Panc1 (cell line): ENCODE measurements at regions not wholly inside any gene's neighbourhood (a gene's known extent, or its start where the extent isn't known, plus 50 kb on each side); places are given as distances from the start of the nearest gene placed in this dataset.

Experiments used
- ATAC-seq: fragments of 200-7000 bp; cut with Tn5 transposase; 2 replicates; pipeline ENCODE4 v1.9.1; 2020; ENCODE audit warnings: mild to moderate bottlenecking, moderate library complexity
- BruUV-seq: library from RNA; stranded (reverse); fragments of 400-500 nt; replicated peaks from 2 replicates; lab custom pipeline; 2021; lab: Mats Ljungman, UMichigan
- CTCF ChIA-PET: fragments of 300-600 bp; sonication (Branson Sonifier 250); formaldehyde crosslinking; loops from one replicate; lab custom pipeline; 2022; ENCODE audit warnings: antibody characterized with exemption; lab: Charles Lee
- POLR2A ChIA-PET: fragments of 300-600 bp; sonication (Branson Sonifier 250); formaldehyde crosslinking; loops from one replicate; lab custom pipeline; 2022; ENCODE audit warnings: antibody characterized with exemption; lab: Charles Lee
- DNase-seq: peaks from one replicate; pipeline ENCODE4 v3.0.0-alpha.2; 2010; ENCODE audit warnings: low read depth, low spot score
- H3K27ac ChIP-seq: 2 replicates; pipeline ENCODE4 v1.5.1; 2011; ENCODE audit warnings: mild to moderate bottlenecking, low read length, inconsistent platforms
- H3K27me3 ChIP-seq: fragments of 200-500 bp; sonication (Bioruptor generic); 2 replicates; pipeline ENCODE4 v1.6.0; 2014; ENCODE audit warnings: low read length, inconsistent platforms; ENCODE audit not compliant: control insufficient read depth, insufficient read depth
- H3K36me3 ChIP-seq: fragments of 200-500 bp; sonication (Bioruptor generic); 2 replicates; pipeline ENCODE4 v1.5.1; 2014; ENCODE audit warnings: inconsistent platforms, mild to moderate bottlenecking, low read length, moderate library complexity; ENCODE audit not compliant: control insufficient read depth, insufficient read depth
- H3K4me1 ChIP-seq: 2 replicates; pipeline ENCODE4 v1.5.1; 2011; ENCODE audit warnings: inconsistent platforms, mild to moderate bottlenecking, low read length, moderate library complexity; ENCODE audit not compliant: control insufficient read depth, insufficient read depth
- H3K4me3 ChIP-seq, 2 experiments: 2 replicates each; pipeline ENCODE4 v1.5.1; 2011 to 2012; ENCODE audit warnings: low read depth in 2 of 2, low read length in 2 of 2, mild to moderate bottlenecking in 2 of 2, inconsistent platforms in 1 of 2, moderate library complexity in 1 of 2
- H3K9me3 ChIP-seq: fragments of 200-500 bp; sonication (Bioruptor generic); 2 replicates; pipeline ENCODE4 v1.5.1; 2014; ENCODE audit warnings: low read depth, mild to moderate bottlenecking, inconsistent platforms, low read length, moderate library complexity; ENCODE audit not compliant: control insufficient read depth, insufficient read depth
- POLR2AphosphoS5 ChIP-seq: IDR thresholded peaks from 2 replicates; pipeline ENCODE4 v1.6.1; 2012; ENCODE audit warnings: mild to moderate bottlenecking, low read depth, low read length, moderate library complexity
- SIN3A ChIP-seq: IDR thresholded peaks from 2 replicates; pipeline ENCODE4 v1.6.1; 2012; ENCODE audit warnings: low read depth, mild to moderate bottlenecking, low read length, moderate library complexity, borderline replicate concordance; ENCODE audit not compliant: insufficient read depth
- TCF7L2 ChIP-seq: IDR thresholded peaks from 2 replicates; pipeline ENCODE4 v1.6.1; 2011; ENCODE audit warnings: mild to moderate bottlenecking, low read depth, low read length, inconsistent platforms
- in situ Hi-C: cut with HindIII; loops from 2 replicates; pipeline ENCODE4 v1.10.0; 2016; ENCODE audit warnings: low sequenced_read_pairs, low pct_unique_long_range_greater_than_20kb
- intact Hi-C: fragments of 100-400 bp; cut with micrococcal nuclease; formaldehyde crosslinking; loops from one replicate; pipeline ENCODE4 v1.10.0; 2022; ENCODE audit not compliant: unreplicated experiment
- TF ChIP-seq, protein P1 (sequence below), 2 experiments: IDR thresholded peaks; 2 replicates each; pipeline ENCODE4 v1.6.1; 2011 to 2012; ENCODE audit warnings: low read depth in 2 of 2, control low read depth in 1 of 2, low read length in 1 of 2, mild to moderate bottlenecking in 1 of 2, moderate library complexity in 1 of 2; ENCODE audit not compliant: insufficient read depth in 1 of 2
- TF ChIP-seq, protein P2 (sequence below): fragments of 450-650 bp; IDR thresholded peaks from 2 replicates; pipeline ENCODE4 v1.5.1; 2017; ENCODE audit warnings: mild to moderate bottlenecking

GRCh38 chr2:241946306-241947003 is 76.9 kb downstream of the RTP5 start:
- no peaks in the 10 kb centered on the region for H3K27me3 ChIP-seq
- in situ Hi-C loops, result no loop called here
- H3K27ac ChIP-seq, result no peak overlapping the region
- H3K9me3 ChIP-seq, result no peaks in the 10 kb centered on the region
- no peak for TF ChIP-seq SIN3A
- no peak for TF ChIP-seq TCF7L2
- ChIA-PET POLR2A (no interaction called here), CTCF (no interaction called here)
- H3K4me1 ChIP-seq, result peaks cover 5% of the 10 kb centered on the region
- ATAC-seq (no peak), DNase-seq (no peak)
- intact Hi-C loops, result no loop called here
- no TSS peak for BruUV-seq
- no peaks in the 10 kb centered on the region for H3K36me3 ChIP-seq
- H3K4me3 ChIP-seq, result no peak overlapping the region

GRCh38 chr2:241947004-241947350 is 77.4 kb downstream of the RTP5 start:
- POLR2A ChIA-PET, result no interaction called here
- TF ChIP-seq, protein P1, sequence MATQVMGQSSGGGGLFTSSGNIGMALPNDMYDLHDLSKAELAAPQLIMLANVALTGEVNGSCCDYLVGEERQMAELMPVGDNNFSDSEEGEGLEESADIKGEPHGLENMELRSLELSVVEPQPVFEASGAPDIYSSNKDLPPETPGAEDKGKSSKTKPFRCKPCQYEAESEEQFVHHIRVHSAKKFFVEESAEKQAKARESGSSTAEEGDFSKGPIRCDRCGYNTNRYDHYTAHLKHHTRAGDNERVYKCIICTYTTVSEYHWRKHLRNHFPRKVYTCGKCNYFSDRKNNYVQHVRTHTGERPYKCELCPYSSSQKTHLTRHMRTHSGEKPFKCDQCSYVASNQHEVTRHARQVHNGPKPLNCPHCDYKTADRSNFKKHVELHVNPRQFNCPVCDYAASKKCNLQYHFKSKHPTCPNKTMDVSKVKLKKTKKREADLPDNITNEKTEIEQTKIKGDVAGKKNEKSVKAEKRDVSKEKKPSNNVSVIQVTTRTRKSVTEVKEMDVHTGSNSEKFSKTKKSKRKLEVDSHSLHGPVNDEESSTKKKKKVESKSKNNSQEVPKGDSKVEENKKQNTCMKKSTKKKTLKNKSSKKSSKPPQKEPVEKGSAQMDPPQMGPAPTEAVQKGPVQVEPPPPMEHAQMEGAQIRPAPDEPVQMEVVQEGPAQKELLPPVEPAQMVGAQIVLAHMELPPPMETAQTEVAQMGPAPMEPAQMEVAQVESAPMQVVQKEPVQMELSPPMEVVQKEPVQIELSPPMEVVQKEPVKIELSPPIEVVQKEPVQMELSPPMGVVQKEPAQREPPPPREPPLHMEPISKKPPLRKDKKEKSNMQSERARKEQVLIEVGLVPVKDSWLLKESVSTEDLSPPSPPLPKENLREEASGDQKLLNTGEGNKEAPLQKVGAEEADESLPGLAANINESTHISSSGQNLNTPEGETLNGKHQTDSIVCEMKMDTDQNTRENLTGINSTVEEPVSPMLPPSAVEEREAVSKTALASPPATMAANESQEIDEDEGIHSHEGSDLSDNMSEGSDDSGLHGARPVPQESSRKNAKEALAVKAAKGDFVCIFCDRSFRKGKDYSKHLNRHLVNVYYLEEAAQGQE (IDR thresholded peaks at IDR 0.05; ENCODE audit: insufficient read depth in 1 of 2, low read depth in 2 of 2, low read length in 1 of 2), result no peak
- TF ChIP-seq POLR2AphosphoS5 (no peak), TCF7L2 (no peak), SIN3A (no peak)
- TF ChIP-seq, protein P2, sequence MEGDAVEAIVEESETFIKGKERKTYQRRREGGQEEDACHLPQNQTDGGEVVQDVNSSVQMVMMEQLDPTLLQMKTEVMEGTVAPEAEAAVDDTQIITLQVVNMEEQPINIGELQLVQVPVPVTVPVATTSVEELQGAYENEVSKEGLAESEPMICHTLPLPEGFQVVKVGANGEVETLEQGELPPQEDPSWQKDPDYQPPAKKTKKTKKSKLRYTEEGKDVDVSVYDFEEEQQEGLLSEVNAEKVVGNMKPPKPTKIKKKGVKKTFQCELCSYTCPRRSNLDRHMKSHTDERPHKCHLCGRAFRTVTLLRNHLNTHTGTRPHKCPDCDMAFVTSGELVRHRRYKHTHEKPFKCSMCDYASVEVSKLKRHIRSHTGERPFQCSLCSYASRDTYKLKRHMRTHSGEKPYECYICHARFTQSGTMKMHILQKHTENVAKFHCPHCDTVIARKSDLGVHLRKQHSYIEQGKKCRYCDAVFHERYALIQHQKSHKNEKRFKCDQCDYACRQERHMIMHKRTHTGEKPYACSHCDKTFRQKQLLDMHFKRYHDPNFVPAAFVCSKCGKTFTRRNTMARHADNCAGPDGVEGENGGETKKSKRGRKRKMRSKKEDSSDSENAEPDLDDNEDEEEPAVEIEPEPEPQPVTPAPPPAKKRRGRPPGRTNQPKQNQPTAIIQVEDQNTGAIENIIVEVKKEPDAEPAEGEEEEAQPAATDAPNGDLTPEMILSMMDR, result no peak
- ATAC-seq, result no peak
- Histone ChIP-seq H3K27me3 (no peaks in the 10 kb centered on the region), H3K4me1 (peaks cover 5% of the 10 kb centered on the region), H3K36me3 (no peaks in the 10 kb centered on the region), H3K4me3 (no peak overlapping the region), H3K27ac (no peak overlapping the region), H3K9me3 (no peaks in the 10 kb centered on the region)
- BruUV-seq, result no TSS peak
- no peak for DNase-seq
- intact Hi-C loops (no loop called here), in situ Hi-C loops (no loop called here)
- CTCF ChIA-PET, result no interaction called here

- Histone ChIP-seq H3K27me3 (no peaks in the 10 kb centered on the region), H3K4me3 (no peak overlapping the region), H3K27ac (no peak overlapping the region), H3K9me3 (no peaks in the 10 kb centered on the region), H3K36me3 (no peaks in the 10 kb centered on the region), H3K4me1 (peaks cover 5% of the 10 kb centered on the region)
- in situ Hi-C loops (no loop called here), intact Hi-C loops (no loop called here)
- POLR2A ChIA-PET, result no interaction called here
- ATAC-seq (no peak), DNase-seq (no peak)
- no TSS peak for BruUV-seq
- CTCF ChIA-PET, result no interaction called here
- TF ChIP-seq POLR2AphosphoS5 (no peak), TCF7L2 (no peak), SIN3A (no peak)
- TF ChIP-seq, protein P1 (IDR thresholded peaks at IDR 0.05; ENCODE audit: insufficient read depth in 1 of 2, low read depth in 2 of 2, low read length in 1 of 2), result no peak
- TF ChIP-seq, protein P2, result no peak
These were observed 77.9 kb downstream of the RTP5 start for GRCh38 chr2:241947401-241947800.
